GM13977 (cell line): ENCODE measurements at regions not wholly inside any gene's neighbourhood (a gene's known extent, or its start where the extent isn't known, plus 50 kb on each side); places are given as distances from the start of the nearest gene placed in this dataset.
"Not testable (repeated sequence)": the region's sequence is repeated elsewhere in the genome, so short reads cannot be mapped to it uniquely, and the experiment has no call there.

ENCODE experiments used
- DNase-seq: peaks from one replicate; pipeline ENCODE4 v3.0.0; 2012; ENCODE audit warnings: low spot score
- in situ Hi-C: fragments of 300-500 bp; cut with MboI; formaldehyde crosslinking; loops from one replicate; pipeline ENCODE4 v1.12.0; 2022; ENCODE audit warnings: low sequenced_read_pairs, low pct_unique_long_range_greater_than_20kb, mixed read lengths, inconsistent platforms; ENCODE audit not compliant: unreplicated experiment
- TF ChIP-seq, protein P1 (sequence below): IDR thresholded peaks from 2 replicates; pipeline ENCODE4 v1.5.1; 2012; ENCODE audit warnings: mild to moderate bottlenecking, control low read depth; ENCODE audit not compliant: insufficient read depth; ENCODE audit errors: extremely low read depth, missing control alignments

DNA sequence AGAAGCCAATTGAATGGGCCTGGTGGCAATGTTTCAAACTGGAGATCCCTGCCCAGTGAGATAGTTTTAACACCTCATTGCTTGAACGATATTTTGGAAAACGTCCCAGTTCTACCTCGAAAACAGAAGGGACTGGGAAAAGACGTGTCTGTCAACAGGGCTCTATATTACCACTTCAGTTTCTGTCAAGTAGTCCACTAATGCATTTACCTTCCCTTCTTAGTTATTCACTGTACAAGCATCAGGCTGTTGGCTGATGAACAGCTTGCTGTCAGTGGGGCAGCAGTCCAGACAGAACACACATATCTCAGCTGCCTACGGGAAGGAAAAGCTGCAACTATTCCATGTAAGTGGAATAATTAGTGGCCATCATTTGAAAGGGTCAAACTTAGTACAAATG, 794.7 kb upstream of the GBE1 start:
- in situ Hi-C loops: no loop called here
- no peak for DNase-seq
- TF ChIP-seq, protein P1, sequence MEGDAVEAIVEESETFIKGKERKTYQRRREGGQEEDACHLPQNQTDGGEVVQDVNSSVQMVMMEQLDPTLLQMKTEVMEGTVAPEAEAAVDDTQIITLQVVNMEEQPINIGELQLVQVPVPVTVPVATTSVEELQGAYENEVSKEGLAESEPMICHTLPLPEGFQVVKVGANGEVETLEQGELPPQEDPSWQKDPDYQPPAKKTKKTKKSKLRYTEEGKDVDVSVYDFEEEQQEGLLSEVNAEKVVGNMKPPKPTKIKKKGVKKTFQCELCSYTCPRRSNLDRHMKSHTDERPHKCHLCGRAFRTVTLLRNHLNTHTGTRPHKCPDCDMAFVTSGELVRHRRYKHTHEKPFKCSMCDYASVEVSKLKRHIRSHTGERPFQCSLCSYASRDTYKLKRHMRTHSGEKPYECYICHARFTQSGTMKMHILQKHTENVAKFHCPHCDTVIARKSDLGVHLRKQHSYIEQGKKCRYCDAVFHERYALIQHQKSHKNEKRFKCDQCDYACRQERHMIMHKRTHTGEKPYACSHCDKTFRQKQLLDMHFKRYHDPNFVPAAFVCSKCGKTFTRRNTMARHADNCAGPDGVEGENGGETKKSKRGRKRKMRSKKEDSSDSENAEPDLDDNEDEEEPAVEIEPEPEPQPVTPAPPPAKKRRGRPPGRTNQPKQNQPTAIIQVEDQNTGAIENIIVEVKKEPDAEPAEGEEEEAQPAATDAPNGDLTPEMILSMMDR: no peak

DNA sequence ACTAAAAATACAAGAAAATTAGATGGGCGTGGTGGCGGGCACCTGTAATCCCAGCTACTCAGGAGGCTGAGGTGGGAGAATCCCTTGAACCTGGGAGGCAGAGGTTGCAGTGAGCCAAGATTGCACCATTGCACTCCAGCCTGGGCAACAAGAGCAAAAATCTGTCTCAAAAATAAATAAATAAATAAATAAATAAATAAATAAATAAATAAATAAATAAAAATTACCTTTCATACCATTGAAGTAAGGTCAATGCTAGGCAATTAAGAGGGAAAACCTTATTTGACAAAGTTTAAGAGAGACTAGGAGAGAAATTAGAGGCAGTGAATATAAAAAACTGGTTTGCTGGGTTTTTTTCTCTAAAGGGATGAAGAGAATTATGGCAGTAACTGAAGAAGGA, 781.1 kb upstream of the GBE1 start:
- DNase-seq, in situ Hi-C loops: not testable (repeated sequence)

DNA sequence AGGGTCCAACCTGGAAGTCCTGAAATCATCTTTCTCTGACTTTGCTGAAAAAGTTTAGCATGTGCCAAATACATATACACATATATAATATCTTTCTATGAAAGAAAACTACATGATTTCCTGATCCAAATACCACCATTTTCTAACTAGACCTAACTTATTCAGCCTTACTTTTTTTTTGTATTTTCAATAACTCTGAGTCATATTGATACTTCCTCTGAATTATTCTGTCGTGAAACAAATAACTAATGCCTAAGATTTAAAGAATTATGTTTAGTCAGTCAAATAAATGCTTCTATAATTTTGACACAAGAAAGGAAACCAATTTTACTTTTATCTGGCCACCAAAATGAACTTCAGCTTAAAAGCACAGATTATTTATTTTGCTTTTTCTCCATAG, 760.2 kb upstream of the GBE1 start:
- in situ Hi-C loops: no loop called here
- no peak for DNase-seq
- TF ChIP-seq, protein P1: no peak

DNA sequence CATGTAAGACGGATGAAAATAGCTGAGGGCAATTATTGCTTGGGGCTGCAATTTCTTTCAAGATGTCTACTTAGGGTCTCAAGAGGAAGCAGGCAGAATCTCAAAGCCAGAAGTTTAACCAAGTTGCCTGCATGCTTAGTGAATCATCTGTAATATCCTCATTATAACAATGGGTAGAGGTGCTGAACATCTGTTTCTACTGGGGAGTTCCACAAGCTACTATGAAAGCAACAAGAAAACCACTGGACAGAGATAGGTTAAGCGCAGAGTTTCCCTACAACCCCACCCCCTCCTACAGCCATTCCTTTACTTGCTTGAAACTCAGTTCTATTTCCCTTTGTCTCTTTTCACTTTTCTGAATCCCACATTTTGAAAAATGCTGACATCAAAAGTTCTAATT, 759.4 kb upstream of the GBE1 start:
- in situ Hi-C loops: no loop called here
- TF ChIP-seq, protein P1: no peak
- DNase-seq: no peak

DNA sequence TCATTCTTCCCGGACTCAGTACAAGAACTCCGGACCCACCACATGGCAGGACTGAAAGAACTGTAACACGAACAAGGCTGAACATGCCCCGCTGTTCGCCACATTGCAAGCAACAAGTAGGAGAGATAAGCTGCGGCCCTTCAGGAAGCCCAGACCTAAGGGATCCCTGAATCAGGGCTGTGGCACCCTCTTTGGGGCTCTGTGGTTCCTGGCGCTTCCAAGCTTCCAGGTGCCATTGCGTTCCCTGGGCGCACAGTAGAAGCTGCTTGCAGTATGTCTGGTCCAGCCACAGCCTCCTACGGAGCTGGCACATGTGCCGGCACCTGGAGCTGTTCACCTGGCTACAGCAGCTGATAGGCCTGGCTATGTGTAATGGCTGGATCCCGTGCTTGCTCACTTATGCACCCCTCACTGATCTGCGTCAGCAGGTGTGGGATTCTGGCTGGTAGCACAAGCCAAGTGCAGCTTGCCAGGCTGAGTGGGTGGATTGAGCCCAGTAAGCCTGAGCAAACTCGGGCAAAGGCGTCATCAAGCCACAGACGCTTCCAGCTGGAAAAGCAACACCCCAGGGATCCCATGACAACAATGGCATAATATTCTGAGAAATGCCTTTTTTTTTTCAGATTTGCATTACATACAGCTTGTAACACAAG, 748.6 kb upstream of the GBE1 start:
- no peak for DNase-seq
- in situ Hi-C loops: no loop called here
- TF ChIP-seq, protein P1: no peak

DNA sequence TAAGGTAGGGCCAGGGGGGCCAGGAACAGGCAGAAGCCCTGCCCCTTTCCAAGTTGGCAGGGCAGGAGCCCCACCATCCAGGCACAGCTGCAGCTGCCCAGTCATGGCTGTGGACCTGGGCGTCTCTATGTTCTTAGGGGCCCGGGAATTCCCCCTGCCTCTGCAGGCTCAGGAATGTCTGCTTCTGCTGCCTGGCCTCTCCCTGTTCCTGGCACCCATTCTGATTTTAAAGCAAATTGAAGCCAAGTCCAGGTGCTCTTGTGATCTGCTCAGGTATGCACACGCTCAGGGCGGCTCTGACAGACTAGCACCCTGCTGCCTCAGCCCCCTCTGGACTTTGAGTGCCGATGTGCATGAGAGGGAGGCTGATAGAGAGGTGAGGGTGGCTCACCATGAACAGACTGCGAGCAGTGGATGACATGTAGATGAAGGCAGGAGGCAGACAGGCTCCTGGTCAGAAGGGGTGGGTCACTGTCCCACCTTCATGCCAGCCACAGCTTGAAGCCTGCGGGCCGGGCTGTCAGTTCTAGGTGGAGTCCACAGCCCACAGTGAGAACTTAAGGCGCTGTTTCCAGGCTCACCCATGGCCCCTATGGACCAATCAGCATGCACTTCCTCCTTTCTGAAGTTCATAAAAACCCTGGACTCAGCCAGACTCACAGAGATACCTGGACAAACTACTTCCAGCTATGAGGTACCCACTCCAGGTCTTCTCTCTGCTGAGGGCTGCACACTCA, 747.8 kb upstream of the GBE1 start:
- in situ Hi-C loops: no loop called here
- TF ChIP-seq, protein P1: no peak
- no peak for DNase-seq

DNA sequence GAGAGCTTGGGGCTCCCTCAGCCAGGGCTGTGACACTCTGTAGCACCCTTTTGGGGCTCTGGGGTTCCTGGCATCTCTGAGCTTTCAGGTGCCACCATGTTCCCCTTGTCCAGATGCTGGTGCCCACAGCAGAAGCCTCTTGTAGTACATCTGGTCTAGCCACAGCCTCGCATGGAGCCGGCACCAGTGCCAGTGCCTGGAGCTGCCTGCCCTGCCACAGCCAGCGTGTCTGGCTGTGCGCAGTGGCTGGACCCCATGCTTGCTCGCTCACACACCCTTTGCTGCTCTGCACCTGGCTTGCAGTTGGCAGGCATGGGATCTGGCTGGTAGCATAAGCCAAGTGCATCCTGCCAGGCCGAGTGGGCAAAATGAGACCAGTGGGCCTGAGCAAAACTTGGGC, 744.8 kb upstream of the GBE1 start:
- in situ Hi-C loops: no loop called here
- TF ChIP-seq, protein P1: no peak
- no peak for DNase-seq
